ENCODE measurements at regions not wholly inside any gene's neighbourhood (a gene's known extent, or its start where the extent isn't known, plus 50 kb on each side); places are given as distances from the start of the nearest gene placed in this dataset.

DNA sequence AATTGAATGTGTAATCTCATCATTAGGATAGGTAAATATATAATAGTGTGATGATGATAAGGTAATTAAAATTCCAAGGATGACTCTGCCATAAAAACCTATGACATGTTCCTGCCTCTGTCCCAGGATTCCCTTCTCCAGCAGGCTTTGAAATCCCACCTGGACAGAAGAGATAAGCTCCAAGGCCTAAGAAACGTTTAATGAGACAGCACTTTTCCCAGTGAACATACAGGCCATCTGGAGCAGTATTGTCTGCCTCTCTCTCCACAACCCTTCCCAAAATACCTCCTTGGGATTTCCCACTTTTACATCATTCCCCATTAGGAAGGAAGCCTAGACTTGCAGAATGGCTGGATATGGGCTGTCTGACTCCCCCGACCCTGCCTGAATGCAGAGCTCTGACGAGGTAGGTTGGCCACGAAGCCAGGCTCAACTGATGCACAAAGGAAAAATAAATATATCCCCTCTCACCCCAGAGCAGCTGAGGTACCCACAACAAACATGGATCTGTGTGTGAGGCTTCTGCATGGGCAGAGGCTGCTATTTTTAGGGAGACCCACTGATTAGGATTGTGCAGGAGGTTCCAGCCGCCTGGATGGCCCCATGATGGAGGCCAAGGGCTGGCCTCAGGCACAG is 71.0 kb downstream of the TMPRSS5 start:
- DNase-seq: no peak

DNA sequence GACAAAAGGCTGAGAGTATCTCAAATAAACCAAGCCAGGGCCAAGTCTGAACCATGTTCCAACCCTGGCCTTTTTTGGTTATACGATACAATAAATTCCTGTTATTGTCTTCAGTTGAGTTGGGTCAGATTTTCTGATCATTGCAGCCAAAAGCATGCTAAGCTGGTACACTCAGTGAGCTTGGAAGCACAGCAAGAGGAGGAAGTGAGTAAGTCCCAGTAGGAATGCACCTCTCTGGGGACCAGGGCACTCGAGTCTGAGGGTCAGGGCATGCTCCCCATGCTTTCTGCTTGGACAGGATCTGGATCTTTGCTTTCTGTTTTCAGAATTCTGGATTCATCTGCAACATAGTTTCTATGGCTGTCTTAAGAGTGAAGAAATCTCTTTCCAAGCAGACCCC is 73.1 kb downstream of the TMPRSS5 start:
- no peak for DNase-seq

DNA sequence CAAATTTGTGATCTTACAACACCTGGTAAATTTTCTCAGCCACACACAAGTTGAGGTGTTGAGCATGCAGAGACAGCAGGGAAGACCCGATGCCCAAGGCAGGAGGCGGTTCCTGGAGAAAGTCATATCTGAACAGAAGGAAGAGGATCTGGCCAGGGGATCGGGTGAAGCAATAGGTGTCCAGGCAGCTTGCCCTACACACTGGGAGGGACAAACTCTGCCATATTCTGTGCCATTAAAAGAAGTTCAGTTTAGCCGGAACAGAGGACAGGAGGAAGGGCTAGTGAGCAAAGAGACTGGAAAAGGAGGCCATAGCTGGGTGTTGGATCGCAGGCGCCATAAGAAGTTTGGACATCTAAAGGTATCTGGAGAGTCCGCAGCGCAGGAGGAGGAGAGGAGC is 76.5 kb downstream of the TMPRSS5 start:
- no peak for DNase-seq

DNA sequence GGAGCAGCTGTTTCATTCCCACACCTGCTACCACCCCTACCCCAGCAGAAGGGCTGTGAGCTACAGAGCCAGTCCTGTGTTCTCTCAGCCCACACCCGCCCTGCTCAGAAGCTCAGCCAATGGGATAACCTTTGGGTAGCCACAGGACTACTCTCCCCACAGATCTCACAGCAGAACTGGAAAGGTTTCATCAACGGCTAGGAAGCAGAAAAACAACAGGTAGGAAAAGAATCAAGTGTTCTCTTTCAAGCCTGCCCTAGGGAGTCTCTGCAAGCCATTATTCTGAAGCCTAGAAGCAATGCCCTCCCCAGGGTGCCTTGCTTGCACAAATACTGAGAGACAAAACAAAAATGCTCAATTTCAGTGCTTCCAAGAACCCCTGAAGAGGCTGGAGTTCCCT is 77.2 kb downstream of the TMPRSS5 start:
- no peak for DNase-seq

DNA sequence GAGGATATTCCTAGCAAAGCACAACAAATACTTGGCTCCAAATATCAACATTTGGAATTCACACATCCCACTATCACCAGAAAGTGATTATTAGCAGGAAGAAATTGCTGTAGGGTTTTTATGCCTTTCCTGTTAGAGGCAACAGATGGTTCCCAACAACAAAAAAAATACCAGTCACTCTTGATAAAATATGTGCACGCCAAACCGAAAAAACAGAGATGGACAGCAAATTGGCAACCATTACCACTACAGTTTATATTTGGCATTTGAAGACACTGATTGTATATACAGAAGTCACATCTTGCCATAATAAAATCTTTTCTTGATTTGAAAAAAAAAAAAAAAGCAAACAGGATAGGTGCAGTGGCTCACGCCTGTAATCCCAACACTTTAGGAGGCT is 78.2 kb downstream of the TMPRSS5 start:
- no peak for DNase-seq

DNA sequence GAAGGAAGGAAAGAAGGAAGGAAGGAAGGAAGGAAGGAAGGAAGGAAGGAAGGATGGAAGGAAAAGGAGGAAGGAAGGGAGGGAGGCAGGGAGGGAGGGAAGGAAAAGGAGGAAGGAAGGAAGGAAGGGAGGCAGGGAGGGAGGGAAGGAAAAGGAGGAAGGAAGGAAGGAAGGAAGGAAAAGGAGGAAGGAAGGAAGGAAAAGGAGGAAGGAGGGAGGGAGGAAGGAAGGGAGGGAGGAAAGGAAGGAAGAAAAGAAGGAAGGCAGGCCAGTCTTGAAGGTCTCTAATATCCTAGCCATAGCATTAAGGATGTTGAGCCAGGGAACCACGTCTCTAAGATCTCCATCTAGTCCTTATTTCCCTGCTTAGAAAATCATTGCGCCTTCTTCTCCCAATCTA is 78.8 kb downstream of the TMPRSS5 start:
- DNase-seq: no peak

DNA sequence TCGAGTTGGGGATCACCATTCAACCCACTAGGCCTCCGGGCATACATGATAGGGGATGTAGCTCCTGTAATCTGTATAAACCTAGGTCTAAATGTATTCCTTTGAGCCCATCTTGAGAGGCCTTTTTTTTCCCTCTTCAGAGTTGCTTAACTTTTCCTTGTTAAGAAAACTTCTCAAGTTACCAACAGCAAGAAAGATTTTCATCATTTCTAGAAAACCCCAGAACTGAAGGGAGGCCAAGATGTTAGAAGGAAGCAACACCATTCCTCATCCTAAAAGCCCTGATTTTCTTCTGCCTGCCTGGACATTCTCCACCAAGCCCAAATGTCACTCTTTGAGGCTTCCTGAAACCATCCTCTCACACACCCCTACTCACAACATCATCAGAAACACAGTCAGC is 79.4 kb downstream of the TMPRSS5 start:
- no peak for DNase-seq

DNA sequence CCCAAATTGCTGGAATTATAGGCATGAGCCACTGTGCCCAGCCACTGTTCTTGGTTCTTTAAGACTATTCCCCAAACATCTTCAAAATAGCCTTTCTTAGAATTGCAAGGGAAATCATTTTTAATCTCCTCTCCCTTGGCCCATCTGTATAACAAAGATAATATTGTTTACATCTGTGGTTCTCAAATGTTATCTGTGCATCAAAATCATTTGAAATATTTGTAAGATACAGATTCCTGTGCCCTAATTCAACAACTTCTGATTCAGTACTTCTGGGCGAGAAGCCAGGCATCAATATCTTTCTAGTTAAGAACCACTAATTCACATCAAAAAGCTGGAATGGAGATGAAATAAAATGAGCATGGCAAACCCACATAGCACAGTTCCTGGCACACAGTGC is 83.0 kb downstream of the TMPRSS5 start:
- DNase-seq: no peak

DNA sequence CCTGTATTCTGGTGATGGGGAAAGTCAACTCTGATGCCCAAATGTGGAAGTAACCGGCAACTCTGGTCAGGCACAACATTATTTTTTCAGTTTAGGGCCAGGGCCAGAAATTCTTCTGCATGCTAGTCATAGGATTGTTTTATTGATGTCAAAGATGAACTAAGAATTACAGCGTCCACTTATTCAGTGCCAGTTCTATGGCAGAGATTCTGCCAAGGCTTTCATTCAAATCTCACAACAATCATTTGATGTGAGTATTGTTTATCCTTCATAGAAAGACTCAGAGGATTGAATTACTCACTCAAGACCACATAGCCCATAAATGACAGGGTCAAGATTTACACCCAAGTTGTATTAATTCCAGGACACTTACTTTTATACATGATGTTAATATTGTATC is 87.7 kb downstream of the TMPRSS5 start:
- DNase-seq: no peak

DNA sequence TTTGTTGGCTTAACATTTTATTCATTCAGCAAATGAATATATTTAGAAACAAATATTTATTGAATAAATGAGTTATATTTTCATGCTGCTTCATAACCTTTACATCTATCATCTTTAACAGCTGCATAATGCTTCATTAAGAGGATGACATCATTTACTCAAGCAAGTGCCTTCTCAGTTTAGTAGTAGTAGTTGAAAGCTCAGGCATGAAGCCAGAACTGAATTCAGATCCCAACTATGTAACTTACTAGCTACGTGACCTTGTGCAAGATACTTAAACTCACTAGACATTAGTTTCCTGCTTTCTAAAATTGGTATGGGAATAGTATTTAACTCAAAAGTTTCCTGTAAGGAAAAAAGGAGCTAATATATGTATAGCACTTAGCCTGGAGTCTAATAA is 90.3 kb downstream of the TMPRSS5 start:
- DNase-seq: no peak

DNA sequence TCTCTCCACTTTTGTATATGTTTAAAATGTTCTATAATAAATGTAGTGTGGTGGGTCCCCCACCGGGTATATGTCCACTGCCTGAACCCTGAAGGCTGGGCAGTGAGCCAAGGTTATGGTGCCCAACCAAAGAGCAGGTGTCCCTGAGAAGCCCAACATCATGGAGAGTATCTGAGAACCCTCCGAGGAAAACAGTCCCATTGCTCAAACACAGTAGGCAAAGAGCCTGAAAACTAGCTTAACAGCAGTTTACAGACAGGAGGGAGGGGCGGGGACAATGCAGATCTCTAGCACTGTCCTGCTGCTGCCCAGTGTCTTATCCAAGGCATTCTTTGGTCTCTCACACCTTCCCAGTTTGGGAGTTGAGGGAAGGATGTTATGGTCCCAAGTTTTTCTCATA is 91.0 kb downstream of the TMPRSS5 start:
- DNase-seq: no peak

DNA sequence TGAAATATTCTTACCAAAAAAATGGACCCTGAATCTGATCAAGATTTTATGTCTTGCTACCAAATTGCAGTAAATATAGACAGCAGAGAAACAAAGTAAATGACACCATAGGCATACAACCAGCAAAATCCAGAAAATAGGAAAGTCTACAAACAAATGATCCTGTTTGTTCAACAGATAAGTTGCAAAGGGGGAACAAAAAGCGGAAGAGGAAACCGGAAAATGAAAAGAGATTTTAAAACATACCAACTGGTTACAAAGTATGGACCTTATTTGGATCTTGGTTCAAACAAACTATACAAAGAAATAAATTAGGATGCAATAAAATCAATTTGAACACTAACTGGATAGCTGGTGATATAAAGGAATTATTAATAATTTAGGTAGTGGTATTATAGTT is 92.0 kb downstream of the TMPRSS5 start:
- DNase-seq: no peak

DNA sequence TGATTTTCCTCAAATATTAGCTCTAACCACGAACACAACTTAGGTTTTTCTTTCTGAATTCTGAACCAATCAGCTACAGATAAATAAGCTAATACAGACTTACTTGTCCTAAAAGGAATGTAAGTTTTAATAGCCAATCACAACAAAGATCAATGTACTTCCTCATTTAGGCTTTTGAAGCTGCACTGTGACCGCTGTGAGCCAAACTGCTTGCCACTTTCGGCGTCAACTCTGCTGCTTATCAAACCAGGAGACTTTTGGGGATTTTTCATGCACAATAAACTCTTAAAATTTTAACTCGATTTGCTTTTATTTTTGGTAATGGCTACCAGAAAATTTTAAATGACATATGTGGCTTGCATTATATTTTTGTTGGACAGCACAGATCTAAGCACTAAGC is 92.5 kb downstream of the TMPRSS5 start:
- no peak for DNase-seq

DNA sequence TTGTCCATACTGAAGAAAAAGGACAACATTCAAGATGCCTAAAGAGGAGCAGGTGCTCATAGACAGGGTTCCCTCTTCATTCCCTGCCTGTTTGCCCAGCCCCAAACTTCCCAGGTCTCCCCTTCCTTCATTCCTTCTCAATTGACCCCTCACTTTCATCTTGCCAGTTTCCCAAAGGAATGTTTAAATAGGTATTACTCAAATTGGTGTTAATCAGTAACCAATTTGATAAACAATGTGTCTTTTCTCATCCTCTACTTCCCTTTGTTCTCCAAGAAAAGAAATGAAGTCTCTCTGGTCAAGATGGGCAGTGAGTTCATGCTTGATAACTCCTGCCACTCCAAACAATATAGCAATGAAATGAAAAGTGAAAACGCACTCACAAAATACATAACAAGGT is 101.9 kb downstream of the TMPRSS5 start:
- DNase-seq: no peak

DNA sequence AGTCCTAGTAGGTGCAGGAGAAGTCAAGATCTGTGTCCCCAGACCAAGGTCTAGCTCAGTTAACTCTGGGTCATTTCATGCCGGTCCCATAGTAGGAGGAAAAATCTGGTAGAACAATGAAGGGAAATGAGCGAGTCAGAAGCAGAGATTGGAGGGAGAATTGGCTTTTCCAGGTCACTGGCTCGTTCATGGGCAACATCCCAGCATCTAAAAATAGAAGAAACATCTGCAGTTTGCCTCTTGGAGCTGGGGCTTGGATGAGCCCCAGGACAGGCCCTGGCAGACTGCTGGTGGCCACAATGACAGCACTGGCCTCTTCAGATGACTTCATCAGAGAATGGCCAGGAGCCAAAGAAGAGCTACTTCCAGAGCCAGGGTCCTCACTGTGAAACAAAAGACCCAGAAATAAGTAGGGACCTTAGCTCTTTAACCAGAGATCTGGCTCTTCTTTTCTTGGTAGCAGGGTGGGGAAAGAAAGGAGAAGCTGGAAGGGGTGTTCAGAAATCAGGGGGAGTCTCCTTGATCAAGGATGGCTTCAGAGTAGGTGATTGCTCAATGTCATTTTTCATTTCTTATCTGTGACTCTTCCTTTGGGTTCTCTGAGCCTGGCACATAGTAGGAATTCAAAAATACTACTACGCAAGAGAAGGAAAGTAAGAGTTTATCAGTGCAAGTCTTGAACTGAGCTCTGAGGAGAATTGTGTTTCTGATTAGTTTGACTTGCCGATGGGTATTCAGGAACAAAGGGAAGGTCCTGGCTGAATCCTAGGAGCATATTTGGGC is 102.6 kb downstream of the TMPRSS5 start:
- no peak for DNase-seq

DNA sequence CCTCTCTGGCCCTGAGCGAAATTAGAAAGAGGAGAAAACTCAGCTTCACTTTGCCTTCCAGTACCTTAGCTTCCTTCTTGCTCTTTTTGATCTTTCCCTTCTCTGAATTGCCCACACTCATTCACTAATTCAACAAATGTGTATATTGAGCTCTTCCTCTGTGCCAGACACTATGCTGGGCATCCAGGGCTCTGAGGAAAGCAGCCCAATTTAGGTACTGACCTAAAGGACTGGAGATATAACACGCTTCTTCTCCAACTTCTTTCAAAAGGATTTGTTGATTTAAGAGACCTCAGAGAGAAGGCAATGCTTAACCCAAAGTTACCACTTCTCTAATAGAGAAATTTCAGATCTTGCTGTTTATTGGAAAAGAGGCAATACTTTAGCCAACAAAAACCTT is 103.6 kb downstream of the TMPRSS5 start:
- DNase-seq: no peak

DNA sequence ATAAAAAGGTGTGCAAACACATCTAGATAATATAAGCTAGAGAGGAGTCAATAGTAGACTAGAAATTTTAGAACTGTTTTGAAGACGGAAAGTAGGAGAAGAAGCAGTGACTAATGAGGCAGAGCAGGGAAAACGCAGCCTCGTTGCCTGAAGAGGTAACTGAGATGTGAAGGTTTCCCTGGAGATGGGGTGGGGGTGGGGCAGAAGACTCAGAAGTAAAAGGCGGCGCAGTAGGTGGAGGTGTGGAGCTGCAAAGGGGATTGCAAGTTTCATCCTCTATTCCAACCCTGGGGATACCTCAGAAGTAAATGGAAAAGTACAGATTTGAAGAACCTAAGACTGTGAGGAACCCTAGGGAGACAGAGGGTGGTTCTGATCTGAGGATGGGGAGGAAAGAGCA is 109.5 kb downstream of the TMPRSS5 start:
- DNase-seq: no peak

DNA sequence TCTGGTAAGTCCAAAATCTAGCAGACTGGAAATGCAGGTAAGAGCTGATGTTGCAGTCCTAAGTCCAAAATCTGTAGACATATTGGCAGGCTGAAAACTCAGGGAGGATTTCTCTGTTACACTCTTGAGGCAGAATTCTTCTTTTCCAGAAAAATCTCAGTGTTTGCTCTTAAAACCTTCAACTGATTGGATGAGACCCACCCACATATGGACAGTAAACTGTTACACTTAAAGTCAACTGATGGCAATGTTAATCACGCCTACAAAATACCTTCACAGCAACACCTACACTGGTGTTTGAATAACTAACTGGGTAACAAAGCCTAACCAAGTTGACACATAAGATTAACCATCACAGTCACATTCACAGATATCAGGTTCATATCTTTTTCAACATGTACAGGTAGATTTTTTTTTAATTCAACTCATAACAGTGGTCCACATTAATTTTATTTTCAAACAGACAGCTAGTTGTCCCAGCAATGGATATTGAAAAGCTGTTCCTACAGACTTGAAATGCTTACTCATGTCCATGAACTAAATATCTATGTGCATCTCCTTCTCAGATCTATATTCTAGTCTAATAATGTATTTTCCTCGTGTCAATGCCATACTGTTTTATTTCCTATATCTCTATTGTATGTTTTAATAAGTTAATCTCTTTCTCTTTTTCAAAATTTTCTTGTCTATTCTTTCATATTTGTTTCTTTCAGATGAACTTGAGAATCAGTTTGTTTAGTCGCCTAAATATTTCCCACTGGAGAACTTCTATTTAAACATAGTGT is 110.1 kb downstream of the TMPRSS5 start:
- no peak for DNase-seq

DNA sequence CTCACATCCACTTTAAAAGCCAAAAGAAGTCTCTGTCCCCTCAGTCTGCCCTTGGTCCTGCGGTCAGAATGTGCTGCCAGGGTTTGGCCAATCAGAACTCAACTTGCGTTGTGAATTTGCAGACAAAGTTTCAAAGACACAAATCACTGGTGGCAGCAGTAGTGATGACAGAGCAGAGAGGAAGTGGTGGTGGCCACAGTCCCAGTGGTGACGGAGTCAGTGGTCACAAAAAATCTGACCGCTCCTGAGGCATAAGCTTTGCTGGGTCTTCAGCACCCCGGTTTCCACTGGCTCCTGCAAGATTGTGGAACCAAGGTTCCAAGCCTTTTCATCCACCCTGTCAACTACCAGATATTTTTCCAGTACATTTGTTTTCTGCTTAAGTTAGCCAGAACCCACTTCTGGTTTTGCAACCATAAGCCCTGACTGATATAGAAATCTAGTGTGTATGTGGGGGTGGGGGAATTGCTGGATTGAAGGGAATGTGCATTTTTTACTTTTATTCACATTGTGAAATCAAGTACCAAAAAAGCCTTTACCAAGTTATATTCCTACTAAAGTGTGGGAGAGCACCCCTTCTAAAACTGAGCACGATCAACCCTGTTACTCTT is 112.3 kb downstream of the TMPRSS5 start:
- no peak for DNase-seq

DNA sequence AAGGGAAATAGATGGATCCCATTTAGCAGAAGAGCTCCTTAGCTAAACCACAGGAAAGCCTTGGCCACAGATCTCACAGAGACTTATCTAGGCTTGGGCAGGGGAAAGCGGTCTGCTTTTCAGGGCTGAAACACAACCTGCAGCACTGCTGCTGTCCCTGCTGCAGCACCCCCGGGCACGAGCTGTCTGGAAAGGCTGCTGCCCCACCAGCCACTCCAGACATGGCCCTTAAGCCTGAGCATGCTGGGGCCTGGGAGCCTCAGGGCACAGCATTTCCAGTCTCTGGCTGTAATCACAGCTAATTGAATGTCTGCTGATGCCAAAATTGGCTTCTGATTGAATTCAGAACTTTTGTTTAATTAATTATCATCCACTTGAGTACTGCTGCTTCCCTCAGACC is 115.0 kb downstream of the TMPRSS5 start:
- DNase-seq: no peak

DNA sequence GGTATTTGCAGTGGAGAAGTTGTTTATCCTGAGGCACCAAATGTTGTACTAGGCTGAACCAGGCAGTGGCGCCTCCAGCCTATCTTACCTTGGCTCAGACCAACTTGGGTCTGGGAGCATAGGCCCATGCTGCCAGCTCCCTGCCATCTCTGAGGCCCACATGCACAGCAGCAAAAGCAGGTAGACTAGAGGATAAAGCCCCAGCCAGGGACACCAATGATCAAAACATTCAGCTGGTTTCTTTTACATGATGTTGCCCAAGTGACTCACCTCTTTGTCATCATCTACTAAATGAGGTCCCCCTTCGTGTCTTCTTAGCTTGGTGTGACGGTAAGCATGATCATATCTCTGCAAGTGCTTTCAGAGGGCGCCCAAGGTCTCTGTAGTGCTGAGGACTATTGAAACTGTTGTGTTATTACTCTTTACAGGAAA is 112.1 kb upstream of the DRD2 start:
- no peak for DNase-seq

DNA sequence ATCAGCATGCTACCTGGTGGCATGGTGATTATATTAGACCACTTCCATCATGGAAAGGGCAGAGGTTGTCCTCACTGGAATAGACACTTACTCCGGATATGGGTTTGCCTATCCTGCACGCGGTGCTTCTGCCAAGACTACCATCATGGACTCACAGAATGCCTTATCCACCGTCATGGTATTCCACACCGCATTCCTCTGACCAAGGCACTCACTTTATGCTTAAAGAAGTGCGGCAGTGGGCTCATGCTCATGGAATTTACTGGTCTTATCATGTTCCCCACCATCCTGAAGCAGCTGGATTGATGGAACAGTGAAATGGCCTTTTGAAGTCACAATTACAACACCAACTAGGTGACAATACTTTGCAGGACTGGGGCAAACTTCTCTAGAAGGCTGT is 109.2 kb upstream of the DRD2 start:
- DNase-seq: no peak

DNA sequence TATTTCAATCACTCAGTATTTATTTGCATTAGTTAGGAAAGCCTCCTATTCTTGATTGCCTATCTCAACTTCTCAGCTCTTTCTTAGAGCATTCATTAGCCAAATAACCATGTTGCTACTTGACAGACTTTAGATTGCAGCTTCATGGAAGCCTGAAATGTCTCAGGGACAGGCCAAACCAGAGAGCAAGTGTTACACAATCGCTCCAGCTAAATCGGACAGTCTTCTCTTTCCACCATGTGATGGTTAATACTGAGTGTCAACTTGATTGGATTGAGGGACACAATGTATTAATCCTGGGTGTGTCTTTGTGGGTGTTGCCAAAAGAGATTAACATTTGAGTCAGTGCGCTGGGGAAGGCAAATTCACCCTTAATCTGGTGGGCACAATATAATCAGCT is 106.5 kb upstream of the DRD2 start:
- DNase-seq: no peak

All from activated CD8-positive, alpha-beta memory T cell treated with anti-CD3 and anti-CD28 coated beads, Interleukin-2, amount 50 U/mL, for 4 hours (primary cell).